ENCODE measurements at regions not wholly inside any gene's neighbourhood (a gene's known extent, or its start where the extent isn't known, plus 50 kb on each side); places are given as distances from the start of the nearest gene placed in this dataset.

GRCh38 chr11:69545976-69546617 lies 64.6 kb downstream of the LINC01488 start:
- intact Hi-C loops (cut with micrococcal nuclease) = no loop called here
- DNase-seq = no peak
- no peak for ATAC-seq

GRCh38 chr11:69546735-69547370 lies 65.4 kb downstream of the LINC01488 start:
- DNase-seq (no peak), ATAC-seq (no peak)
- intact Hi-C loops (cut with micrococcal nuclease) = no loop called here

- DNase-seq (no peak), ATAC-seq (no peak)
- intact Hi-C loops (cut with micrococcal nuclease) = no loop called here
These were observed 69.4 kb downstream of the LINC01488 start for GRCh38 chr11:69550846-69551245.

GRCh38 chr11:69551963-69552362 lies 70.5 kb downstream of the LINC01488 start:
- intact Hi-C loops (cut with micrococcal nuclease) = no loop called here
- DNase-seq = no peak
- no peak for ATAC-seq

- intact Hi-C loops (cut with micrococcal nuclease) = no loop called here
- ATAC-seq = no peak
- DNase-seq = no peak
These were observed 71.5 kb downstream of the LINC01488 start for GRCh38 chr11:69552951-69553350.

- DNase-seq (no peak), ATAC-seq (no peak)
- intact Hi-C loops (cut with micrococcal nuclease) = no loop called here
These were observed 72.2 kb downstream of the LINC01488 start for GRCh38 chr11:69553416-69554357.

- DNase-seq (no peak), ATAC-seq (no peak)
- intact Hi-C loops (cut with micrococcal nuclease) = no loop called here
These were observed 73.4 kb downstream of the LINC01488 start for GRCh38 chr11:69554849-69555248.

GRCh38 chr11:69557266-69557665 lies 75.8 kb downstream of the LINC01488 start:
- intact Hi-C loops (cut with micrococcal nuclease) = no loop called here
- no peak for DNase-seq
- ATAC-seq = no peak

- no peak for DNase-seq
- ATAC-seq = no peak
- intact Hi-C loops (cut with micrococcal nuclease) = no loop called here
These were observed 77.1 kb downstream of the LINC01488 start for GRCh38 chr11:69558519-69558941.

GRCh38 chr11:69559181-69559580 lies 77.7 kb downstream of the LINC01488 start:
- ATAC-seq (no peak), DNase-seq (no peak)
- intact Hi-C loops (cut with micrococcal nuclease) = no loop called here

- no peak for ATAC-seq
- intact Hi-C loops (cut with micrococcal nuclease) = no loop called here
- DNase-seq = no peak
These were observed 78.8 kb downstream of the LINC01488 start for GRCh38 chr11:69560141-69560790.

GRCh38 chr11:69562302-69562701 lies 78.7 kb upstream of the CCND1 start:
- intact Hi-C loops (cut with micrococcal nuclease) = no loop called here
- DNase-seq (no peak), ATAC-seq (no peak)

GRCh38 chr11:69562816-69563215 lies 78.1 kb upstream of the CCND1 start:
- no peak for ATAC-seq
- DNase-seq = no peak
- intact Hi-C loops (cut with micrococcal nuclease) = no loop called here

GRCh38 chr11:69563306-69563705 lies 77.7 kb upstream of the CCND1 start:
- ATAC-seq = no peak
- no peak for DNase-seq
- intact Hi-C loops (cut with micrococcal nuclease) = no loop called here

- no peak for ATAC-seq
- intact Hi-C loops (cut with micrococcal nuclease) = no loop called here
- DNase-seq = no peak
These were observed 76.8 kb upstream of the CCND1 start for GRCh38 chr11:69563946-69564775.

GRCh38 chr11:69566001-69566400 lies 75.0 kb upstream of the CCND1 start:
- DNase-seq = no peak
- intact Hi-C loops (cut with micrococcal nuclease) = no loop called here

GRCh38 chr11:69567951-69568808 lies 72.8 kb upstream of the CCND1 start:
- DNase-seq (no peak), ATAC-seq (no peak)
- intact Hi-C loops (cut with micrococcal nuclease) = no loop called here

More at GRCh38 chr11:69566001-69566400, 75.0 kb upstream of the CCND1 start:
- ATAC-seq = no peak

GRCh38 chr11:69568809-69569097 lies 72.2 kb upstream of the CCND1 start:
- DNase-seq (no peak), ATAC-seq (no peak)
- intact Hi-C loops (cut with micrococcal nuclease) = no loop called here
